B cell (primary cell): ENCODE measurements at regions not wholly inside any gene's neighbourhood (a gene's known extent, or its start where the extent isn't known, plus 50 kb on each side); places are given as distances from the start of the nearest gene placed in this dataset.

Experiments
- CTCF ChIP-seq: fragments of 200-600 bp; IDR thresholded peaks from one replicate; pipeline ENCODE4 v1.8.0; 2022; ENCODE audit warnings: antibody characterized with exemption, mild to moderate bottlenecking
- EZH2 ChIP-seq: IDR thresholded peaks from 2 replicates; pipeline ENCODE4 v1.6.1; 2012; ENCODE audit warnings: borderline replicate concordance, low read depth, mild to moderate bottlenecking, moderate library complexity, low read length; ENCODE audit not compliant: insufficient read depth, poor library complexity, severe bottlenecking

GRCh38 chr11:37978647-37979046 lies 1380.6 kb upstream of the RAG2 start:
- no peak for TF ChIP-seq CTCF
- TF ChIP-seq EZH2, result no peak
